ENCODE measurements at regions not wholly inside any gene's neighbourhood (a gene's known extent, or its start where the extent isn't known, plus 50 kb on each side); places are given as distances from the start of the nearest gene placed in this dataset.
"Not testable (repeated sequence)": the region's sequence is repeated elsewhere in the genome, so short reads cannot be mapped to it uniquely, and the experiment has no call there.

DNA sequence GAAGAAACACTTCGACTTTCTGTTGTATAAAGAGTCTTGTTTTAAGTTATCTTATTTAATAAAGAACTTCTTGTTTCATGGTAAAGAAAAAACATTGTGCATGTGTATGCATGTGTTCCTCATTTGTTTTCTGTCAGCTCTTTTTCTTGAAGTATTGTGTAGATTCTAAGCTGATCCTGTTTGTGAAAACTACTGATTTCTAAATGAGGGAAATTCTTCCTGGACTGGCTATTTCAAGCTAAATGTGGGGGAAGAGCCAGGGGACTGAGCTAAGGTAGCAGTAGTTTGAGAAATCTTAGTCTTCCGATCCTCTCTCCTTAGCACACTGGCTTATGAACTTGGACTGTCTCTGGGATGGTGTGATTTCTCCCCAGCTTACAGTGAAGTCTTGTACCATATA, 56.4 kb upstream of the RBMS1 start:
- DNase-seq, result no peak

DNA sequence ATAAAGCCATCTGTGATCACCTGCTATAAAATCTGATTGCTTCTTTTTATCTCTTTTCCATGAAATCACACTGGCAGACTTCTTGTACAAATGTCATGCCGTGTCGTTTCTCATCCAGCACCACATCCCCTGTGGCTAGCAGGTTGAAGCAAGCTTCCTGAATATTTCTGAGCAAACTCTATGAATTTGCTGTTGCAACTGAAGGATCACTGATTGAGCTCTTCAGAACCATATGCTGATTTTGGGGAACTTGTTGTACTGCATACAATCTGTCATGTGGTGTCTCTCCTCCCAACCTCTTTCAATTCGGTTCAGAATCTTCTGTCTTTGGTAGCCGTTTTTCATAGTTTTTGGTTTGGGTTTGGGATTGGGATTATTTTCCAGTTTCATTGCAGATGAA, 57.7 kb upstream of the RBMS1 start:
- no peak for DNase-seq

DNA sequence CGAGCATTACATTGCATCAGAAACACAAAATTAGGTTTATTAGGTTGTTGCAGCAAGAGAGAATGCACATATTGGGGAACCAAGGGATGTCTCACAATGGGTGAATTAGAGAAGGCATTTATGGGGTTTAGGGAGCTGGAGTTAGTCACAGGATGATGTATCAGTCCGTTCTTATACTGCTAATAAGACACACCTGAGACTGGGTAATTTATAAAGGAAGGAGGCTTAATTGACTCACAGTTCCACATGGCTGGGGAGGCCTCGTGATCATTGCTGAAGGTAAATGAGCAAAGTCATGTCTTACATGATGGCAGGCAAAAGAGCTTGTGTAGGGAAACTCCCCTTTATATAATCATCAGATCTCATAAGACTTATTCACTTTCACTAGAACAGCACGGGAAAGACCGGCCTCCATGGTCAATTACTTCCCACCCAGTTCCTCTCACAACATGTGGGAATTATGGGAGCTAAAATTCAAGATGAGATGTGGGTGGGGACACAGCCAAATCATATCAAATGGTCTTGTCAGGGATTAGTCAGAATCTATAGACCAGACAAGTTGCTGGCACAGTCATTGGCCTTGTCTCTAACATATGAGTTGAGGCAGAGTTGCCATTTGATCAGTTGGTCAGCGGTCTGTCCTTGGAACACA, 61.9 kb upstream of the RBMS1 start:
- DNase-seq, result no peak

DNA sequence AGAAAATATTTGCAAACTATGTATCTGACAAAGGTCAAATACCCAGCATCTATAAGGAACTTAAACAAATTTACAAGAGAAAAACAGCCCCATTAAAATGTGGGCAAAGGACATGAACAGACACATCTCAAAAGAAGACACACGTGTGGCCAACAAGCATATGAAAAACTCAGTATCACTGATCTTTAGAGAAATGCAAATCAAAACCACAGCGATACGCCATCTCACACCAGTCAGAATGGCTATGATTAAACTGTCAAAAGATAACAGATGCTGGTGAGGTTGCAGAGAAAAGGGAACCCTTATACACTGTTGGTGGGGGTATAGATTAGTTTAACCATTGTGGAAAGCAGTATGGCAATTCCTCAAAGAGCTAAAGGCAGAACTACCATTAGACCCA, 64.3 kb upstream of the RBMS1 start:
- peak; percentile 26 for DNase-seq

DNA sequence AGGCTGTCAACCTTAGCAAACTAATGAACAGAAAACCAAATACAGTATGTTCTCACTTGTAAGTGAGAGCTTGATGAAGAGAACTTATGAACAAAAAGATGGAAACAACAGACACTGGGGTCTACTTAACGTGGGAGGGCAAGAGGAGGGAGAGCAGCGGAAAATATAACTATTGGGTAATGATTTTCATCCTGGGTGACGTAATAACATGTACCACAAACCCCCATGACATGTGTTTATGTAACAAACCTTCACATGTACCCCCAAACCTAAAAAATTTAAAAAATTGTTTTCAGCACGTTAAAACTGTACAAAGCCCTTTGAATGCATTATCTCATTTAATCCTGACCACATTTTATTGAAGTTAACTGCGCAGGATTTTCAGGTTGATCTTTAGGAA, 64.9 kb upstream of the RBMS1 start:
- DNase-seq, result no peak

DNA sequence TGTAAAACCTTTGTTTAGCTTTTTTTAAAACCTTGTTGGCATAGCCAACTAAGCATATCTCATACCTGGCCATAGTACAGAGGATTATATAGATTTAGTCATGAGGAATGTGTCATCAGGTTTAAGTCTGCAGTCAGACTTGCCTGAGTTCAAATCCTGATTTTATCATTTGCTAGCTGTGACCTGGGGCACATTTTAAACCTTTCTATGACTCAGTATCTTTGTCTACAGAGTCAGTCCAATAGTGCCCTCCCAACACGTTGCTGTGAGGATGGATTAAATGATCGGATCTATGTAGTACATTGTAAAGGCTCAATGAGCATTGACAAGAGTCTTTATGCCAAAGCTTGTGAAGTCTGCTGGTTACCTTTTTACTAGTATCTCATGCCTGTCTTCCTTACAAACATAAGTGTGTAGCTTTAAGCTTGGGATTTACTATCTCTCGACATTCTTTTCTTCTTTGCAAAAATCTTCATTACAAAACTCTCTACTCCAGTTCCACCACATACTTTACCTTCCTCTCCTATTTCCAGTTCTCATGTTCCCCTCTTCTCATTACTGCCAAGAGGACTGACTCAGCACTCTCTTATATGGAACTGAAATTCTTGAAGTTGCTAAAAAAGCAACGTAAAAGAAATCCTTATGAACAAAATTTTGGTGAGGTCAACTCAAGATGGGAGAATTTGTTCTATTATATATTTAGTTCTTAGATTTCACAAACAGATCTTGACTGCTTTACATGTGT, 68.1 kb upstream of the RBMS1 start:
- no peak for DNase-seq

DNA sequence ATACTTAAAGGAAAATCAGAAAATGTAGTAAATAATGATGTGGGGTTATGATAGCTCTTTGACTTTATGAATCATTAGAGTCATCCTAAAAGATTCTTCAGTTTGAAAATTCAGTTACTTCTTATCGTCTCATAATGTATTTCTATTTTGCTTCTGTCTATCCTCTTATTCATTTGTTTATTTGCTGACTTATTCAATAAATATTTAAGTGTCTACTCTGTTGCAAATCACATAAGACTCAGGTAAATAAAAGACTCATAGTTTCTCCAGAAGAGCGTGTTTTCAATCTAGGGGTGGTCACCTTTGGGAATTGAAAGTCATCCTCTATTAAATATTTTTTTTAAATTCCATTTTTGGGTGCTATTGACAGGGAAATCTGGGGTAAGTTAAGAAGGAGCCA, 69.1 kb upstream of the RBMS1 start:
- no peak for DNase-seq

DNA sequence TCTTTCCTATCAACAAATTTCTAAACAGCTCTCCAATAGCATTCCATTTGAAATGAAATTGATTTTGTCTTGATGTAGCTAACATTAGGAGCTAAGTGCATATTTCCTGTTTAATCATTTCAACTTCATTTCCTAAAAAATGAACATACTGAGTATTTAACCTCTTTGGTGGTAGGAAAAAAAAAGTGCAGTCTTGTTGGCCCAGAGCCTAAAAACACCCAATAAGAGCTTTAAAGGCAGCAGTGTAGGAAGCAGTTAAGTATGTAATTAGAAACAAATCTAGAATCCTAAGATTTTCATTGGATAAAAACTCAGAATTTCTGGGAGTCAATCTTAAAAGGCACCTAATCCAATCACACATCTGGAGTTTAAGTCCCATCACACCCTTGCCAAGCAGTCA, 71.0 kb upstream of the RBMS1 start:
- no peak for DNase-seq

DNA sequence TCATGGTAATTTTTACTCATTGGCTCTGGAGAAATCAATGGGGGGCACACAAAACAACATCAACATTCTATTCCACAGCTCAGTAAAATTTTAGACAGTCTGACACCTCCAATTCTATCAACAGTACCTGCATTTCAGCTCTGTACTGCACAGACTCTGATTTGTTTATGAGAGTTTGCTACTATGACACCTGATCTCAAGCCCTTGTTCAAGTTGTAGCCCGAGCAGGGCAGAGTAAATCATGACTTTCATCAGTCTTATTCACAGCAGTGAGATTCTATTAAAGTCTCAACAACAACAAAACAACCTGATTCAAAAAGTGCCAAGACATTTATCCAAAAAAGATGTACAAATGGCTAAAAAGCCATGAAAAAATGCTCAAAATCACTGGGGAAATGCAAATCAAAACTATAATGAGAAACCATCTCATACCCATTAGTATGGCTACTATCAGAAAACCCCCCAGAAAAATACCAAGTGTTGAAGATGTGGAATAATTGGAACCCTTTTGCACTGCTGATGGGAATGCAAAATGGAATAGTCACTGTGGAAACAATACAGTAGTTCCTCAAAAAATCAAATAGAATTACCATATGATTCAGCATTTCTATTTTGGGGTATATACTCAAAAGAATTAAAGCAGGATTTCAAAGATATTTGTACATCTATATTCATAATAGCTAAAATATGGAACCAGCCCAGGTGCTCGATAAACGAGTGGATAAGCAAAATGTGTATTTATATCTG, 71.7 kb upstream of the RBMS1 start:
- no peak for DNase-seq

DNA sequence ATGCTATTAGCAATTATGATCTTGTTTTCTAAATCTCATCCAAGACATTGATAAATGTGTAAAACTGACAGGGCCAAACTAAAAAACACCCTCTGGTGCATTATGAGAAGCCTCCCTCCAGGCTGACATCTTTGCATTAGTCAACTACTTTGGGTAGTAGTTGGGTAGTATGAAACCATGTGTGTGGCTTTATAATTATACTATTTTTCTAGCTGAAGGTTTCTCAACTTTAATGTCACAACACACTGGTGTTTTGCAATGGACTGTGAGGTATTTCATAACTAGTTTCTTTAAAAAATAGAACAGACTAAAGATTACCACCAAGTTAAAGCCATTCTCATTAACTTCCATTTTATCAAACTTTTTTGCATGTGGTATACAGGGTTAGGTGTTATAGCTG, 73.1 kb upstream of the RBMS1 start:
- DNase-seq, result no peak

DNA sequence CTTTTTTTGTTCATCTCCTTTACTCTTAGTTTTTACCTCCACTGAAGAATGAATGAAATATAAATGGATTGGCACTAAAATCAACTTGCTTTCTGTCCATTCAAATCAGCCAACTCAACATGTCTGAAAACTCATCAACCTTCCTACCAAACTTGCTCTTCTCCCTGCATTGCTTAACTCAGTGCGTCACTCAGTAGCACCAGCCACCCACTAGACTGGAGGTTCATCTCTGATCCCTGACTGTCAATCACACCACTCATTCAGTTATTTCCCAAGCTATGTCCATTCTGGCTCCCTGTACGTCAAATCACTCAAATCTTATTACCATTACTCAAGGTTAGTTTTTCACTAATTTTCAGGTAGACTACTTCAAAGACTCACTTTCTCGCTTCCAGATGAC, 75.2 kb upstream of the RBMS1 start:
- no peak for DNase-seq

DNA sequence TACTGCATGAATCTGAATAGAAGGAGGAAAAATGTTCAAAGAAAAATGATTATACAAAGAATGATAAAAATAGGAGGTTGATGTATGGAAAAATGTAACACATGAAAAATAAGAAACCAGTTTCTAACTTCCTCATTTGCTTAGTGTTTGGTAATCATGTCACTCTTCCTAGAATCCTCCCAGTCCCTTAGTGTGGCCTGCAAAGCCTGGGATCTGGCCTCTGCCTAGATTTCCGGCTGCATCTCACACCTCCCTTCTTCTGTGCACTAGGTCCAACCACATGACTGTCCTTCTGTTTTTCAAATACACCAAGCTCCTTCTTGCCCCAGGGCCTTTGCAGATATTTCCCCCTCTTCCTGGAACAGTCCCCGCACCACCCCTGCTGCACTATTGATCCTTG, 76.8 kb upstream of the RBMS1 start:
- DNase-seq, result no peak

DNA sequence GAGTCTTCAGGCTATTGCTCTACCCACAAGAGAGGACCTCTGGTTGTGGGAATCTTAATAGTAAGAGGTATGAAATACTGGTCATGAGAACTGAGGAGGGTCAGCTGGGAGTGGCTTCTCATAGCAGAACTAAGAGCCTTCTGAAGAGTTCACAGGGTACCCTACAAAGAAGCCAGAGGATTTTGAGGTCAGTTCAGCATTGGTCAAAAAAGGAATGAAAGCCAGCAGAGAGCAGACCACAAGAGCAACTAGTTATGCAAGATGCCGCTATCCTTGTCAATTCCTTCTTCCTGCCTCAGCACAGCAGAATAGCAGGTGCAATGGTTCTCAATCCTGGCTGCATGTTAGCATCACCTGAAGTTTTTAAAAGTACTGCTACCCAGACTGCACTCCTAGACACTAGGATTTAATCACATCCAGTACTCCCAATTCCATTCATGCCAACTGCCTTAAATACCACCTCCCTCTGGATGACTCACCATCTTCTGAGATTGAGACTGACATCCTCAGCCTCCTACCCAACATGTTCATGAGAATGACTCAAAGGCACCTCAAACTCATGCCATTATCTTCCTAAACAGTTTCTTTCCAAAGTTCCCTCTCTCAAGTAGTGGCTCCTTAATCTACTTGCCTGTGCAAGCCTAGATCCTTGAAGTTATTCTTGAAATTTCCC, 81.0 kb upstream of the RBMS1 start:
- no peak for DNase-seq

DNA sequence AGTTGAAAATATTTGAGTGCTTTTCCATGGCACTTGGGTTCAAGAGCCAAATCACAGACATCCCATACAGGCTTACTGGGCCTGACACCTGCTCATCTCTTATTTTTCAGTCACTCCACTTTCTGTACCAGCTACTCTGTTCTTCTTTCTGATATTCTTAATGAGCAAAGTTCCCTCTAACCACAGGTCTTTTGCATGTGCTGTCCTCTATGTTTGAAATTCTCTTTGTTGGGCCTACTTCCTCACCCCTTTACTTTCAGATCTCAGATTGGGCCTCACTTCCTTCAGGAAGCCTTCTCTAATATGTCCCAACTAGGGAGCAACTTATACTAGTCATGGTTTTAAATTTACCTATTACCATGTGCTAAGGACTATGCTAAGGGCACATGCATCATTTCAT, 81.8 kb upstream of the RBMS1 start:
- DNase-seq, result no peak

DNA sequence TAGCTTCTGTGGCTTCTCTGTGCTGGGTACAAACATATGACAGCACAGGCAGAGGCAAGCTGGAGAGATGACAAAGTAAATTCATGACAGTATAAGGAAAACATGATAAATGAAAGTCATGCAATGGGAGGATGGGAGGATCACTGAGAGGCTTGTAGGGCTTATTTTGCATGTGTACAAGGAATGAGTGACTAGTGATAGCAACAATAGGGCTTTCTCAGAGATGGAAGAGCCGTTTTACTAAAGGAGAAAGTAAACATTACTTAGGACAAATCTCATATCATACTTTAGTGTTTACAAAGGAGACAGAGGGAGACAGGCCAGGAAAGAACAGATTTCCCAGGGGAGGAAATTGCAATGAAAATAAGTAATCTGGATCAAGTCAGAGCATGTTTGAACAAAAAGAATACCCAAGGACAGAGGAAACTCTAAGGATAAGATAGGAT, 82.5 kb upstream of the RBMS1 start:
- DNase-seq, result no peak

DNA sequence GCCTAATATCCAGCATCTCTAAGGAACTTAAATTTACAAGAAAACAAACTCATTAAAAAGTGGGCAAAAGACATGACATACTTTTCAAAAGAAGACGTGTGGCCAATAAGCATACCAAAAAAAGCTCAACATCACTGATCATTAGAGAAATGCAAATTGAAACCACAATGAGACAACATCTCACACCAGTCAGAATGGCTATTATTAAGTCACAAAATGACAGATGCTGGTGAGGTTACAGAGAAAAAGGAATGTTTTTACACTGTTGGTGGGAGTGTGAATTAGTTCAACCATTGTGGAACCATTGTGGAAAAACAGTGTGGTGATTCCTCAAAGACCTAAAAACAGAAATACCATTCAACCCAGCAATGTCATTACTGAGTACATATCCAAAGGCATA, 83.5 kb upstream of the RBMS1 start:
- DNase-seq, result not testable (repeated sequence)

DNA sequence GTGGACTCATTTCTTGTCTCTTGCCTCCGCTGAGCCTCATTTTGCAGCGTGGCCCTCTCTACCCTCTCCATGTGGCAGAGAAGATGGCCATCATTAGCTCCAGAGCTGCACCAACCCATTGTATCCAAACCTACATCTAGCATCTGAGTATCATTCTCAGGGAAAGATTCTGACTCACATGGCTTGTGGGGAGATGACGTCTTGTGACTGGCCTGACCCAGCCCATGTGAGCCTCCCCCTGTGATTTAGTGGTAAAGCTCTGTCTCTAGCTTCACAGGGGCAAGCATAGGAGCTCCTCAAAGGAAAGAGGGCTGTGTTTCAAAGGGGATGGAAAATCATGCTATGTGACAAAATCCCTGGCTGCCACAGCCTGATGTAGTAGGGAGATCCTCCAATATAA, 87.4 kb upstream of the RBMS1 start:
- DNase-seq, result no peak

DNA sequence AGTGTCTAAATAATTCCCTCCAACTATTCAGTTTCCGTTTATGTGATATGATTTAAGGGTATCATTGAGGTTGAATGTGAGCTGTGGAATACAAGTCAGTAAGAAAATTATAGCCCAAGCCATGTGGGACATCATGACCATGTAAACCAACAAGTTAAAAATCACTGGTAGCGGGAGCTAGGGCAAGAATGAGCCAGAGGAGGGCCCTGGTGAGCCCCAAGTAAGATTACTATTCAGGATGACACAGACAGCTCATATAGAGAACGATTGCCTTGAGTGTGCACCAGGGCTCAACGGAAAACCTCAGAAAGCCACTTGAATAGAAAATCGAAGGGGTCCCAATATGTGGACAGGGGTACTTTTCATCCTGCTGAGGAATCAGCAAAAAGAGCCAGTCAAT, 87.8 kb upstream of the RBMS1 start:
- no peak for DNase-seq

DNA sequence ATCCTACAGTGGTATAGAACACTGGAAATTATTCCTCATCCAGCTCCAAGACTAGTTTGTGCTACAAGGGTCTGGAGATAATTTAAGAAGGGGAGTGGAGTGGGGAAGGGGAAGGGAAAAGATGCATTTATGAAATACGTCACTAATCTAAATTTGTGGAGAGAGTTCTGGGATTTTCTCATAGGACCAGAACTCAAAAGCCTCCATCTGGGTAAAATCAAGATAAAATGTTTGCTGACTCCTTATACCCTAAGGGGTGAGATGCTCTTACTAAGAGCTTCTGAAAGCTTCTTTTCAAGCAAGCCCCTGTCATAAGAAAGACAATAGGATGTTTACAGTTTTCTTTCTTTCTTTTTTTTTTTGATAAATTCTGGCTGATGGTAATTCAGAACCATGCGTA, 88.5 kb upstream of the RBMS1 start:
- DNase-seq, result no peak

DNA sequence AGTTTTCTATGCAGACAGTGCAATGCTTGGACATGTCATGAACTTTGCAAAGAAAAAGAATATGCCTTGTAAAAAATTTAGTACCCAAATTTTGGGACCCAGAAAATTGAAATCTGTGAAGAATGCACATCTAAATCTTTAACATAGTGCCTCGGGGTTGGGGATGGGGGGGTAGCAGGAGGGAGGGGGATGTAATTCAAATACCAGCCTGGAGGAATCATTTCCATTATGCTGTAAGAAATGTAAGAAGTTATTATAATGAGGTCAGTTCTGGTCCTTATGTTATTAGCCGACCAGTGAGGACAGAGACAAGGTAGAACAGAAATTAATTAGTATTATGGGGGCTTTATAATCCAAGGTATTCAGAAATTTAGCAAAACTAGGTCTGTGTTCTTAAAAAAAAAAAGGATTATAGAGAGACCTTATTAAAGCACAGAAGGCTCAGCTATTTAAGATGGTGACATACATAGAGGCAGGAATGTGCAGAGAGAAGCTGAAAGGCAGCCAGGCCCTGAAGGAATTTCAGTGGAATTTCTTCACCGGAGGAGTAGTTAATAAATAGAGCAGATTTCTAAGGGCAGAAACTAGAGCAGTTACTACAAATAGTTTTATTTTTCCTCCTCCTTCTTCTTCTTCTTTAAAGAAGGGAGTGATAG, 89.0 kb upstream of the RBMS1 start:
- no peak for DNase-seq

DNA sequence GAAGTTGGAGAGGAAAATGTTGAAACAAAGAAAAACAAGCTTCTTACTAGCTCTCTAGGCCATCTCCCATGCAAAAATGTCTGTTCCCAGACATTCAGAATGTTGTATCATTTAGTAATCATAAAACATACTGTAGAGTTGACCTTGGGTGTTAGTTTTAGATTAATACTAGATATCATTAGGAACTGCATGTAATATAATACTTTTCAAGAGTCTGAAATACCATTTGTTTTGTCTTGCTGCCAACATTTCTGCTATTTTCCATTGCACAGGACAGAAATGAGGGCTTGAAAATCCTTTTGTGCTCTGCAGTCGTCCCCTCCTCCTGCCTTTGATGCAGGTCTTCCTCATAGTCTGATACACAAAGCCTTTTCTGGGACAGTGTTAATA, 89.5 kb upstream of the RBMS1 start:
- DNase-seq, result no peak

DNA sequence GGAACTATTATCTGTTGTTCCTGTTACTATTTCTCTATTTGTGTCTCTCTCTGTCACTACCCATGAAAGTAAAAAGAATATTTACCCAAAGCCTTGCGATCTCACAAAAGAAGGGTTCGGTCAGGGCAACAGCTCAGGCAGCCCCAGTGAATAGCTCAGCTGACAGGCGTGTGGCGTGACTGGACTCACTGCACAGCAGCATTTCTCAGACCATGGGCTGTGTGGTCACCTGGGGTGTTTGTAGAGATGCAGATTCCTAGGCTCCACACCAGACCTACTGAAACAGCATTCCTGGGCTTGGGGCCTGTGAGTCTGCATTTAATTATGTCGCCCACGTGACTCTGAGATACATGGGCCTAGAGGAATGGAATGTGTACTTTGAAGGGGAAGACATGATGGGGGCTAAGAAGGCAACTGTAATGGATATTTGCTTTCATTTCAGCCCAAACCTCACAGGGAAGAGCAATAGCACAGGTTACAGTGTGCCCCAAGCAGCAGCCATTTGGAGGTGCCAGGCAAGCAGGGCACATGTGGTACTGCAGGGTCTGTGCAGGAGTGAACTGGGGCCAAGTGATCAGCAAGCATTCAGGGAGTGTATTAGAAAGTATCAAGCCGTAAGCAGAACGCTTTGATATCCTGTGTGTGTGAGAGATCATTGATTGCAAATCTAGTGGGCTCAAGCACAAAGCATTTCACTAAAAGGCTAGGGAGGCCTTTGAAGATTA, 90.4 kb upstream of the RBMS1 start:
- no peak for DNase-seq

Data from NCI-H526 treated with DMSO at 0.1 percent for 48 hours (cell line).